Pancreas (tissue), 10 donors: ENCODE measurements at regions not wholly inside any gene's neighbourhood (a gene's known extent, or its start where the extent isn't known, plus 50 kb on each side); places are given as distances from the start of the nearest gene placed in this dataset.

ENCODE experiments used
- ATAC-seq, 4 donors: fragments of 200-7000 bp; cut with Tn5 transposase; one replicate each; pipeline versions ENCODE4 v1.8.0 to v1.9.1; 2020; ENCODE audit warnings: mild to moderate bottlenecking in 4 of 4, moderate library complexity in 4 of 4
- DNase-seq, 6 donors: peaks; one replicate each; pipeline ENCODE4 v3.0.0-alpha.2; 2020
- FAIRE-seq: peaks from 2 replicates; lab custom pipeline; 2012; peaks lifted over from hg19 to GRCh38; lab: Jason Lieb, UNC
- H3K27ac ChIP-seq, 4 donors: fragments of 200-600 bp; sonication (generic); 1 replicate in 3 of 4; 2 replicates in 1 of 4; pipeline versions ENCODE4 v1.5.0 to v1.8.0; 2020
- H3K27me3 ChIP-seq, 4 donors: fragments of 200-600 bp; one replicate each; pipeline ENCODE4 v1.8.0; 2021
- H3K36me3 ChIP-seq, 3 donors: fragments of 200-600 bp; sonication (generic) in 1 of 3; one replicate each; pipeline versions ENCODE4 v1.5.0 to v1.8.0; 2020 to 2021
- H3K4me1 ChIP-seq, 3 donors: fragments of 200-600 bp; one replicate each; pipeline ENCODE4 v1.8.0; 2021
- H3K4me3 ChIP-seq, 4 donors: fragments of 200-600 bp; sonication (generic) in 2 of 4; one replicate each; pipeline versions ENCODE4 v1.5.0 to v1.8.0; 2020 to 2021
- H3K9me3 ChIP-seq, 4 donors: fragments of 200-600 bp; one replicate each; pipeline ENCODE4 v1.8.0; 2021
- CTCF ChIP-seq, 4 donors: fragments of 200-600 bp; sonication (generic) in 3 of 4; IDR thresholded peaks; one replicate each; pipeline versions ENCODE4 v1.5.0 to v1.8.0; 2021; ENCODE audit warnings: antibody characterized with exemption in 4 of 4
- WGBS, 2 donors: extraction: QIAGEN DNeasy Blood & Tissue Kit; methylation state at CpG; one replicate each; pipeline ENCODE4 v1.1.7; 2013; 5-methylcytosine and 5-hydroxymethylcytosine counted together
- intact Hi-C, 3 donors: fragments of 100-400 bp; cut with DNase I; formaldehyde crosslinking; loops; one replicate each; pipeline versions ENCODE4 v1.11.1 to v1.14.2; 2022
- donor health status: healthy with polysubstance abuse.
- donor health status: DM: no; HTN: no; CAD: no; lungs with moderate emphysema.
- donor health status: DM: no; HTN: no; CAD: no.
- donor health status: control.
- donor health status: control.
- donor health status: Bipolar disorder and iron deficiency.
- donor health status: DM: yes; HTN: yes; CAD: no.
- donor health status: DM: no; HTN: no; CAD: no.
- donor health status: DM: no; HTN: no; CAD: no.
- donor health status: DM: yes; HTN: yes; CAD: no.

GRCh38 chr4:138513535-138513934 lies 271.4 kb upstream of the SLC7A11 start:
- ATAC-seq (no peak), DNase-seq (no peak), FAIRE-seq (no peak)
- H3K9me3 ChIP-seq, result no peaks in the 10 kb centered on the region
- H3K4me1 ChIP-seq, result no peaks in the 10 kb centered on the region
- no peak overlapping the region for H3K27ac ChIP-seq
- WGBS, 2 donors, result 66 to 72% methylated on average over 1 of the region's 1 CpG
- intact Hi-C loops, result no loop called here
- no peaks in the 10 kb centered on the region for H3K27me3 ChIP-seq
- H3K4me3 ChIP-seq, result no peak overlapping the region
- H3K36me3 ChIP-seq, result no peaks in the 10 kb centered on the region
- TF ChIP-seq CTCF (IDR thresholded peaks at IDR 0.05), result no peak

- no peaks in the 10 kb centered on the region for H3K36me3 ChIP-seq
- H3K27ac ChIP-seq, result no peak overlapping the region
- DNase-seq (no peak), ATAC-seq (no peak), FAIRE-seq (no peak)
- H3K4me1 ChIP-seq, result no peaks in the 10 kb centered on the region
- intact Hi-C loops, result no loop called here
- TF ChIP-seq CTCF (IDR thresholded peaks at IDR 0.05), result no peak
- no peaks in the 10 kb centered on the region for H3K27me3 ChIP-seq
- no peaks in the 10 kb centered on the region for H3K9me3 ChIP-seq
- no peak overlapping the region for H3K4me3 ChIP-seq
Observed at GRCh38 chr4:138512756-138513155, 270.6 kb upstream of the SLC7A11 start.

- Histone ChIP-seq H3K27ac (no peak overlapping the region), H3K27me3 (no peaks in the 10 kb centered on the region), H3K4me1 (no peaks in the 10 kb centered on the region), H3K9me3 (no peaks in the 10 kb centered on the region), H3K4me3 (no peak overlapping the region), H3K36me3 (no peaks in the 10 kb centered on the region)
- TF ChIP-seq CTCF (IDR thresholded peaks at IDR 0.05), result no peak
- no peak for FAIRE-seq
- intact Hi-C loops, result no loop called here
- ATAC-seq, result no peak
- 71 to 79% methylated on average over 3 of the region's 3 CpGs for WGBS, 2 donors
- no peak for DNase-seq
Observed at GRCh38 chr4:138510053-138510452, 267.9 kb upstream of the SLC7A11 start.

DNA sequence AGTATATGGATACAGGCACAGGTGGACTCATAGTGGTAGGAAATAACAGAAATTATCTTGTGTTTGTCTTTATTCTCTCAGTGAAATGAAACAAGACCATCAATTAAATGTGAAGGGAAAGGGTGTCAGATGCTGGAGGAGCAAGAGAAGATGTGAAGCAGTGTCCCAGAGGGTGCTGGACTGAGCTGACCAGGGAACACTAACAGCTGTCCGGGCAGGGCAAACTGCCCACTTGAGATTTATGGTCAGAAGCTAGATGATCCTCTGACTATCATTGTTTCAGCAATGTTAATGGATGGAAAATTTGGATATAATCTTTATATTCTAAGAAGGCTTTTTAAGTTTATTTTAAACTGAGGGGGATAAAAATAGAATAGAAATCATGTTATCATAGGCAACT lies 267.2 kb upstream of the SLC7A11 start:
- WGBS, 2 donors, result 75 to 90% methylated on average over 1 of the region's 1 CpG
- FAIRE-seq (no peak), DNase-seq (no peak), ATAC-seq (no peak)
- no peak for TF ChIP-seq CTCF (IDR thresholded peaks at IDR 0.05)
- intact Hi-C loops, result no loop called here
- no peaks in the 10 kb centered on the region for H3K27me3 ChIP-seq
- no peak overlapping the region for H3K27ac ChIP-seq
- H3K4me3 ChIP-seq, result no peak overlapping the region
- no peaks in the 10 kb centered on the region for H3K4me1 ChIP-seq
- H3K36me3 ChIP-seq, result no peaks in the 10 kb centered on the region
- no peaks in the 10 kb centered on the region for H3K9me3 ChIP-seq

DNA sequence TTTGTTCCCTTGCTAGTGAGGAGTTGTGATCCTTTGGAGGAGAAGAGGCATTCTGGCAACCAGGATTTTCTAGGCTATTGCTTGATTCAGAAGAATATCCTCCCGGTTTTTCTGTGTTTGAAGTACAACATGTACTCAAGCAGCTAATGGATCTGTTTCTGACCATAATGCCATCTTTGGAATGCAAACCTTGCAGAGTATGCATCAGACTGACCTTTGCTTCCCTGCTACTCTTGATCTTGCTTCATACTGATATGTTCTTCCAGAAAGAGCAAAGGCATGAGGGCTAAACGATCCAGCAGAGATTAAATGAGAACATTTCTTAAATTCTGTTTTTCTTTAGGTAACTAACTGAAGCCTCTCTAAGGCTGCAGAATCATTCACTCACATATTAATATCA lies 265.4 kb upstream of the SLC7A11 start:
- Histone ChIP-seq H3K4me3 (no peak overlapping the region), H3K4me1 (no peaks in the 10 kb centered on the region), H3K9me3 (no peaks in the 10 kb centered on the region), H3K27ac (no peak overlapping the region), H3K27me3 (no peaks in the 10 kb centered on the region), H3K36me3 (no peaks in the 10 kb centered on the region)
- WGBS, 2 donors, result 36 to 40% methylated on average over 2 of the region's 2 CpGs
- no peak for DNase-seq
- no peak for TF ChIP-seq CTCF (IDR thresholded peaks at IDR 0.05)
- no peak for ATAC-seq
- intact Hi-C loops, result no loop called here
- FAIRE-seq, result no peak
